ENCODE measurements at regions not wholly inside any gene's neighbourhood (a gene's known extent, or its start where the extent isn't known, plus 50 kb on each side); places are given as distances from the start of the nearest gene placed in this dataset.
A peak's percentile ranks its signal among the peaks of the same experiment; 100 is the strongest.

DNA sequence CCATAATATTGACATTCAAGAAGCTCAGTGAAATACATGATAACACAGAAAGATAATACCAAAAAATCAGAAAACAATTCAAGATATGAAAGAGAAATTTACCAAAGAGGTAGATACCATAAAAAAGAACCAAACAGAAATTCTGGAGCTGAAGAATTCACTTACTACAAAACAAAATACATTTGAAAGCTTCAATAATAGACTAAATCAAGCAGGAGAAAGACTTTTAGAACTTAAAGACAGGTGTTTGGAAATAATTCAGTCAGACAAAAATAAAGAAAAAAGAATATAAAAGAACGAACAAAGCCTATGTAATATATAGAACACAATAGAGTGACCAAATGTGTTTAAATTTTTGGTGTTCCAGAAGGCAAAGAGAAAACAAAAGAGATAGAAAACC lies 158.7 kb downstream of the MOBP start:
- H3K9me3 Mint-ChIP-seq (ENCODE audit: unreplicated experiment): no peaks in the 10 kb centered on the region
- Histone ChIP-seq H3K36me3 (ENCODE audit: insufficient read depth, low read length) (no peaks in the 10 kb centered on the region), H3K27ac (ENCODE audit: low read depth, low read length) (no peak overlapping the region), H2AFZ (ENCODE audit: low read depth, low read length) (no peak overlapping the region), H3K79me2 (ENCODE audit: insufficient read depth, low read length) (no peaks in the 10 kb centered on the region), H3K4me3 (ENCODE audit: insufficient read depth, low read depth, low read length) (no peak overlapping the region), H3K4me2 (ENCODE audit: low read length) (no peak overlapping the region), H3K9me3 (ENCODE audit: insufficient read depth, low read depth, low read length) (no peaks in the 10 kb centered on the region), H3K27me3 (ENCODE audit: insufficient read depth, low read length) (no peaks in the 10 kb centered on the region), H4K20me1 (ENCODE audit: insufficient read depth, low read length) (no peaks in the 10 kb centered on the region), H3K4me1 (ENCODE audit: insufficient read depth, low read length) (no peaks in the 10 kb centered on the region), H3K9ac (ENCODE audit: low read length) (no peak overlapping the region)
- no peaks in the 10 kb centered on the region for H3K4me1 Mint-ChIP-seq (ENCODE audit: low read depth, unreplicated experiment)
- peaks cover 2% of the 10 kb centered on the region for H3K27me3 Mint-ChIP-seq (ENCODE audit: low read depth, unreplicated experiment)
- no peak overlapping the region for H3K27ac Mint-ChIP-seq (ENCODE audit: unreplicated experiment)
- TF ChIP-seq, protein P1, sequence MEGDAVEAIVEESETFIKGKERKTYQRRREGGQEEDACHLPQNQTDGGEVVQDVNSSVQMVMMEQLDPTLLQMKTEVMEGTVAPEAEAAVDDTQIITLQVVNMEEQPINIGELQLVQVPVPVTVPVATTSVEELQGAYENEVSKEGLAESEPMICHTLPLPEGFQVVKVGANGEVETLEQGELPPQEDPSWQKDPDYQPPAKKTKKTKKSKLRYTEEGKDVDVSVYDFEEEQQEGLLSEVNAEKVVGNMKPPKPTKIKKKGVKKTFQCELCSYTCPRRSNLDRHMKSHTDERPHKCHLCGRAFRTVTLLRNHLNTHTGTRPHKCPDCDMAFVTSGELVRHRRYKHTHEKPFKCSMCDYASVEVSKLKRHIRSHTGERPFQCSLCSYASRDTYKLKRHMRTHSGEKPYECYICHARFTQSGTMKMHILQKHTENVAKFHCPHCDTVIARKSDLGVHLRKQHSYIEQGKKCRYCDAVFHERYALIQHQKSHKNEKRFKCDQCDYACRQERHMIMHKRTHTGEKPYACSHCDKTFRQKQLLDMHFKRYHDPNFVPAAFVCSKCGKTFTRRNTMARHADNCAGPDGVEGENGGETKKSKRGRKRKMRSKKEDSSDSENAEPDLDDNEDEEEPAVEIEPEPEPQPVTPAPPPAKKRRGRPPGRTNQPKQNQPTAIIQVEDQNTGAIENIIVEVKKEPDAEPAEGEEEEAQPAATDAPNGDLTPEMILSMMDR (IDR thresholded peaks at IDR 0.05; ENCODE audit: insufficient read depth, low read depth, low read length): no peak
- TF ChIP-seq EZH2 (IDR thresholded peaks at IDR 0.05; ENCODE audit: insufficient read depth, low read length): no peak
- FAIRE-seq: no peak
- no peak for DNase-seq (ENCODE audit: low read depth)
- no peak overlapping the region for H3K4me3 Mint-ChIP-seq (ENCODE audit: unreplicated experiment)
- H3K36me3 Mint-ChIP-seq (ENCODE audit: low read depth, unreplicated experiment): no peaks in the 10 kb centered on the region

DNA sequence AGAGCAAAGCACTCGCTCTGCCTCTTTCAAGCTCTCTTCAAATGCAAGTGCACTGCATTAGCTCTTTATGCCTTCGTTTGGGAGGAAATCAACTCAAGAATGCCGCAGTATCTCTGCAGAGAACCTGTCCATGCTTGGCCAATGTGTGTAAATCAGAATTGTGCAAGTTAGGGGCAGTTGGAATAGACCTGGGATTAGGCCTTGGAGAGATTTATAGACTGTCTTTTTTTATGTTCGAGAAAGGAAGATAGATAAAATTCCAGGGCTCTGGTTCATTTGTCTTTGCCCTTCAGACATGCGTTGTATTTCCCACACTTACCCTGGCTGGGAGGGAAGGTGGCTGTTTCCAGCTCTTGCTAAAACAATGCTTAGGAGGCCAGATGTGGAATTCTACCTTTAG lies 163.7 kb downstream of the MOBP start:
- Histone ChIP-seq H2AFZ (ENCODE audit: low read depth, low read length) (no peak overlapping the region), H3K27ac (ENCODE audit: low read depth, low read length) (no peak overlapping the region), H4K20me1 (ENCODE audit: insufficient read depth, low read length) (no peaks in the 10 kb centered on the region), H3K36me3 (ENCODE audit: insufficient read depth, low read length) (no peaks in the 10 kb centered on the region), H3K79me2 (ENCODE audit: insufficient read depth, low read length) (no peaks in the 10 kb centered on the region), H3K27me3 (ENCODE audit: insufficient read depth, low read length) (no peaks in the 10 kb centered on the region), H3K4me3 (ENCODE audit: insufficient read depth, low read depth, low read length) (no peak overlapping the region), H3K4me2 (ENCODE audit: low read length) (no peak overlapping the region), H3K9ac (ENCODE audit: low read length) (no peak overlapping the region), H3K9me3 (ENCODE audit: insufficient read depth, low read depth, low read length) (no peaks in the 10 kb centered on the region), H3K4me1 (ENCODE audit: insufficient read depth, low read length) (no peaks in the 10 kb centered on the region)
- no peak overlapping the region for H3K27ac Mint-ChIP-seq (ENCODE audit: unreplicated experiment)
- DNase-seq (ENCODE audit: low read depth) (no peak), FAIRE-seq (no peak)
- H3K27me3 Mint-ChIP-seq (ENCODE audit: low read depth, unreplicated experiment): no peaks in the 10 kb centered on the region
- TF ChIP-seq EZH2 (IDR thresholded peaks at IDR 0.05; ENCODE audit: insufficient read depth, low read length): no peak
- TF ChIP-seq, protein P1 (IDR thresholded peaks at IDR 0.05; ENCODE audit: insufficient read depth, low read depth, low read length): no peak
- H3K4me3 Mint-ChIP-seq (ENCODE audit: unreplicated experiment): no peak overlapping the region
- no peaks in the 10 kb centered on the region for H3K9me3 Mint-ChIP-seq (ENCODE audit: unreplicated experiment)
- H3K4me1 Mint-ChIP-seq (ENCODE audit: low read depth, unreplicated experiment): no peaks in the 10 kb centered on the region
- H3K36me3 Mint-ChIP-seq (ENCODE audit: low read depth, unreplicated experiment): no peaks in the 10 kb centered on the region

DNA sequence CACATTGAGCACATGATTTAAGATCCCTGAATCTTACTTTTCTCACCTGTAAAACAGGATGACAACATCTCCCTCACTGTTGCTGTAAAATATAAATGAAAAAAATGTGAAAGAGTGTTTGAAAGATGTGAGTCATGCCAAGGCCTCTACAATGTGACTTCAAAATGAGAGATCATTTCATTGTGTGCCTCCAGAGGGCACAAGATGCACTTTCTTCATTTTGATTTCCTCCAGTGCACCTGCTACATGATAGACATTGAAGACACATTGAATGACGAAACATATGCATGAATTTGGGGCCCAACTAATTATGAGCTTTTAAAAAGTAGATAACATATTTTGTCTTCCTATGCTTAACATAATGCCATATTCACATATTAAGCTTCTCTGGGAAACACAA lies 170.3 kb downstream of the MOBP start:
- Histone ChIP-seq H3K9me3 (ENCODE audit: insufficient read depth, low read depth, low read length) (no peaks in the 10 kb centered on the region), H3K4me3 (ENCODE audit: insufficient read depth, low read depth, low read length) (no peak overlapping the region), H3K79me2 (ENCODE audit: insufficient read depth, low read length) (no peaks in the 10 kb centered on the region), H3K27ac (ENCODE audit: low read depth, low read length) (no peak overlapping the region), H4K20me1 (ENCODE audit: insufficient read depth, low read length) (no peaks in the 10 kb centered on the region), H3K9ac (ENCODE audit: low read length) (no peak overlapping the region), H2AFZ (ENCODE audit: low read depth, low read length) (no peak overlapping the region), H3K4me1 (ENCODE audit: insufficient read depth, low read length) (peaks cover 19% of the 10 kb centered on the region), H3K4me2 (ENCODE audit: low read length) (no peak overlapping the region), H3K36me3 (ENCODE audit: insufficient read depth, low read length) (no peaks in the 10 kb centered on the region), H3K27me3 (ENCODE audit: insufficient read depth, low read length) (no peaks in the 10 kb centered on the region)
- FAIRE-seq: no peak
- H3K27ac Mint-ChIP-seq (ENCODE audit: unreplicated experiment): peak overlapping the region; percentile 3
- H3K9me3 Mint-ChIP-seq (ENCODE audit: unreplicated experiment): no peaks in the 10 kb centered on the region
- no peak overlapping the region for H3K4me3 Mint-ChIP-seq (ENCODE audit: unreplicated experiment)
- peaks cover 27% of the 10 kb centered on the region for H3K4me1 Mint-ChIP-seq (ENCODE audit: low read depth, unreplicated experiment)
- H3K36me3 Mint-ChIP-seq (ENCODE audit: low read depth, unreplicated experiment): no peaks in the 10 kb centered on the region
- DNase-seq (ENCODE audit: low read depth): peak; percentile 16
- TF ChIP-seq, protein P1 (IDR thresholded peaks at IDR 0.05; ENCODE audit: insufficient read depth, low read depth, low read length): peak; percentile 28
- no peak for TF ChIP-seq EZH2 (IDR thresholded peaks at IDR 0.05; ENCODE audit: insufficient read depth, low read length)
- no peaks in the 10 kb centered on the region for H3K27me3 Mint-ChIP-seq (ENCODE audit: low read depth, unreplicated experiment)

Measured in astrocyte (in vitro differentiated cells and primary cell).